ENCODE measurements at regions not wholly inside any gene's neighbourhood (a gene's known extent, or its start where the extent isn't known, plus 50 kb on each side); places are given as distances from the start of the nearest gene placed in this dataset.
"Not testable (repeated sequence)": the region's sequence is repeated elsewhere in the genome, so short reads cannot be mapped to it uniquely, and the experiment has no call there.

- ChIA-PET CTCF (no interaction called here), POLR2A (no interaction called here)
- TF ChIP-seq ZNF624 (tag by site-specific recombination; IDR thresholded peaks at IDR 0.05): no peak
- TF ChIP-seq GLI2 (tag by site-specific recombination; IDR thresholded peaks at IDR 0.05; ENCODE audit: borderline replicate concordance, low read depth): no peak
- no peak for TF ChIP-seq HOXA7 (CRISPR knock-in tag; IDR thresholded peaks at IDR 0.05; ENCODE audit: borderline replicate concordance)
- Histone ChIP-seq H3K9me3 (ENCODE audit: control insufficient read depth, insufficient read depth, low read depth, low read length) (no peaks in the 10 kb centered on the region), H3K4me1 (ENCODE audit: control insufficient read depth, insufficient read depth, low read length) (no peaks in the 10 kb centered on the region), H3K4me3 (ENCODE audit: low read depth, low read length) (no peak overlapping the region), H3K27ac (ENCODE audit: extremely low read depth, low read depth, low read length) (no peak overlapping the region), H3K36me3 (ENCODE audit: control insufficient read depth in 2 of 2, insufficient read depth in 1 of 2, low read length in 2 of 2) (no peaks in the 10 kb centered on the region)
These were observed 453.3 kb downstream of the DIRAS2 start for GRCh38 chr9:90189306-90189705.

GRCh38 chr9:90192465-90192864, 450.2 kb downstream of the DIRAS2 start:
- H3K4me1 ChIP-seq (ENCODE audit: control insufficient read depth, insufficient read depth, low read length); H3K36me3 ChIP-seq (ENCODE audit: control insufficient read depth in 2 of 2, insufficient read depth in 1 of 2, low read length in 2 of 2); H3K9me3 ChIP-seq (ENCODE audit: control insufficient read depth, insufficient read depth, low read depth, low read length); H3K4me3 ChIP-seq (ENCODE audit: low read depth, low read length); H3K27ac ChIP-seq (ENCODE audit: extremely low read depth, low read depth, low read length); POLR2A ChIA-PET: not testable (repeated sequence)
- CTCF ChIA-PET: interaction anchor here (2.2 kb wide), 1 partner anchor 50 kb away, joined by 11 read pairs; no protein-coding TSS in a partner anchor

- no peaks in the 10 kb centered on the region for H3K9me3 ChIP-seq (ENCODE audit: control insufficient read depth, insufficient read depth, low read depth, low read length)
- no peak overlapping the region for H3K4me3 ChIP-seq (ENCODE audit: low read depth, low read length)
- no peaks in the 10 kb centered on the region for H3K4me1 ChIP-seq (ENCODE audit: control insufficient read depth, insufficient read depth, low read length)
- TF ChIP-seq ZNF596 (tag by site-specific recombination; IDR thresholded peaks at IDR 0.05): no peak
- TF ChIP-seq ZNF677 (tag by site-specific recombination; IDR thresholded peaks at IDR 0.05): no peak
- no peak for TF ChIP-seq KLF7 (tag by site-specific recombination; IDR thresholded peaks at IDR 0.05; ENCODE audit: borderline replicate concordance)
- TF ChIP-seq GLI4 (tag by site-specific recombination; IDR thresholded peaks at IDR 0.05): no peak
- TF ChIP-seq ZNF645 (tag by site-specific recombination; IDR thresholded peaks at IDR 0.05): no peak
- TF ChIP-seq ATF2 (tag by site-specific recombination; IDR thresholded peaks at IDR 0.05; ENCODE audit: low read depth): no peak
- TF ChIP-seq ZBTB17 (tag by site-specific recombination; IDR thresholded peaks at IDR 0.05): no peak
- TF ChIP-seq ZNF473 (tag by site-specific recombination; IDR thresholded peaks at IDR 0.05): no peak
- TF ChIP-seq ZFP3 (tag by site-specific recombination; IDR thresholded peaks at IDR 0.05; ENCODE audit: low read depth): no peak
- no peak for TF ChIP-seq ZBTB48 (tag by site-specific recombination; IDR thresholded peaks at IDR 0.05)
- no peak for TF ChIP-seq ZSCAN18 (tag by site-specific recombination; IDR thresholded peaks at IDR 0.05)
- no peak for TF ChIP-seq ZFP37 (tag by site-specific recombination; IDR thresholded peaks at IDR 0.05)
- TF ChIP-seq MYNN (tag by site-specific recombination; IDR thresholded peaks at IDR 0.05; ENCODE audit: borderline replicate concordance): no peak
- TF ChIP-seq ZNF623 (tag by site-specific recombination; IDR thresholded peaks at IDR 0.05): no peak
- no peak for TF ChIP-seq ZNF2 (tag by site-specific recombination; IDR thresholded peaks at IDR 0.05)
- TF ChIP-seq PRDM6 (tag by site-specific recombination; IDR thresholded peaks at IDR 0.05): no peak
- TF ChIP-seq ZNF514 (tag by site-specific recombination; IDR thresholded peaks at IDR 0.05): no peak
- no peak for TF ChIP-seq WT1 (tag by site-specific recombination; IDR thresholded peaks at IDR 0.05)
- ChIA-PET POLR2A (no interaction called here), CTCF (no interaction called here)
- no peak overlapping the region for H3K27ac ChIP-seq (ENCODE audit: extremely low read depth, low read depth, low read length)
- no peaks in the 10 kb centered on the region for H3K36me3 ChIP-seq (ENCODE audit: control insufficient read depth in 2 of 2, insufficient read depth in 1 of 2, low read length in 2 of 2)
These were observed 443.7 kb downstream of the DIRAS2 start for GRCh38 chr9:90198956-90199355.
